WTC11 (cell line): ENCODE measurements at regions not wholly inside any gene's neighbourhood (a gene's known extent, or its start where the extent isn't known, plus 50 kb on each side); places are given as distances from the start of the nearest gene placed in this dataset.

ENCODE experiments used
- ATAC-seq: fragments of 200-7000 bp; cut with Tn5 transposase; 2 replicates; pipeline ENCODE4 v1.10.0; 2021; ENCODE audit warnings: mild to moderate bottlenecking, moderate library complexity
- CTCF ChIA-PET: fragments of 300-600 bp; sonication (Branson Sonifier 250); formaldehyde crosslinking; loops from one replicate; lab custom pipeline; 2021; ENCODE audit warnings: antibody characterized with exemption; lab: Charles Lee
- POLR2A ChIA-PET: fragments of 350-600 bp; sonication (Branson Sonifier 250); formaldehyde crosslinking; loops from one replicate; lab custom pipeline; 2021; ENCODE audit warnings: antibody characterized with exemption; lab: Charles Lee
- DNase-seq: peaks from one replicate; pipeline ENCODE4 v3.0.0; 2021; ENCODE audit warnings: low spot score
- H3K27ac Mint-ChIP-seq: 2 replicates; pipeline ENCODE4 v1.8.0; 2021; ENCODE audit warnings: mixed read lengths
- H3K27me3 Mint-ChIP-seq: 2 replicates; pipeline ENCODE4 v1.8.0; 2021; ENCODE audit warnings: low read depth, mild to moderate bottlenecking, moderate library complexity, mixed read lengths
- H3K36me3 Mint-ChIP-seq: 2 replicates; pipeline ENCODE4 v1.8.0; 2021; ENCODE audit warnings: mixed read lengths
- H3K4me1 Mint-ChIP-seq: 2 replicates; pipeline ENCODE4 v1.8.0; 2022; ENCODE audit warnings: mixed read lengths
- H3K4me3 Mint-ChIP-seq: 2 replicates; pipeline ENCODE4 v1.8.0; 2021; ENCODE audit warnings: mild to moderate bottlenecking, moderate library complexity, mixed read lengths
- H3K9me3 Mint-ChIP-seq: 2 replicates; pipeline ENCODE4 v1.8.0; 2021; ENCODE audit warnings: mixed read lengths
- CREB1 ChIP-seq: sonication (generic); formaldehyde crosslinking; IDR thresholded peaks from 2 replicates; pipeline ENCODE4 v1.8.0; 2023; ENCODE audit warnings: mild to moderate bottlenecking, missing genetic modification reagents
- ESRRA ChIP-seq: sonication (generic); formaldehyde crosslinking; IDR thresholded peaks from 2 replicates; pipeline ENCODE4 v1.8.1; 2022; ENCODE audit warnings: mild to moderate bottlenecking, missing genetic modification reagents, borderline replicate concordance
- FOXK1 ChIP-seq: sonication (generic); formaldehyde crosslinking; IDR thresholded peaks from 2 replicates; pipeline ENCODE4 v1.8.0; 2022; ENCODE audit warnings: mild to moderate bottlenecking, moderate library complexity, missing genetic modification reagents
- FOXP4 ChIP-seq: sonication (generic); formaldehyde crosslinking; IDR thresholded peaks from 2 replicates; pipeline ENCODE4 v1.8.0; 2022; ENCODE audit warnings: mild to moderate bottlenecking, missing genetic modification reagents
- GABPB1 ChIP-seq: sonication (generic); formaldehyde crosslinking; IDR thresholded peaks from 2 replicates; pipeline ENCODE4 v1.8.1; 2023; ENCODE audit warnings: mild to moderate bottlenecking, missing genetic modification reagents
- JUN ChIP-seq: sonication (generic); formaldehyde crosslinking; IDR thresholded peaks from 2 replicates; pipeline ENCODE4 v1.8.0; 2023; ENCODE audit warnings: mild to moderate bottlenecking, missing genetic modification reagents
- KAT7 ChIP-seq: sonication (generic); formaldehyde crosslinking; IDR thresholded peaks from 2 replicates; pipeline ENCODE4 v1.8.1; 2023; ENCODE audit warnings: missing genetic modification reagents, mild to moderate bottlenecking, borderline replicate concordance
- MAX ChIP-seq: sonication (generic); formaldehyde crosslinking; IDR thresholded peaks from 2 replicates; pipeline ENCODE4 v1.8.0; 2022; ENCODE audit warnings: mild to moderate bottlenecking, missing genetic modification reagents
- MLX ChIP-seq: sonication (generic); formaldehyde crosslinking; IDR thresholded peaks from 2 replicates; pipeline ENCODE4 v1.8.1; 2023; ENCODE audit warnings: mild to moderate bottlenecking, missing genetic modification reagents, moderate library complexity
- MXD4 ChIP-seq: fragments of 250-450 bp; sonication (Bioruptor Pico); IDR thresholded peaks from 2 replicates; pipeline ENCODE4 v1.8.0; 2021; ENCODE audit warnings: mild to moderate bottlenecking, moderate library complexity, borderline replicate concordance
- NFYB ChIP-seq: sonication (generic); formaldehyde crosslinking; conservative IDR thresholded peaks from 2 replicates; pipeline ENCODE4 v1.8.0; 2022; ENCODE audit warnings: low read depth, missing genetic modification reagents
- NR2C2 ChIP-seq: sonication (generic); formaldehyde crosslinking; IDR thresholded peaks from 2 replicates; pipeline ENCODE4 v1.8.0; 2022; ENCODE audit warnings: mild to moderate bottlenecking, missing genetic modification reagents
- OVOL2 ChIP-seq: fragments of 250-450 bp; sonication (Bioruptor Pico); IDR thresholded peaks from 2 replicates; pipeline ENCODE4 v1.9.0; 2021; ENCODE audit warnings: mild to moderate bottlenecking, borderline replicate concordance
- RELA ChIP-seq: sonication (generic); formaldehyde crosslinking; IDR thresholded peaks from 2 replicates; pipeline ENCODE4 v1.8.1; 2022; ENCODE audit warnings: missing genetic modification reagents, mild to moderate bottlenecking, borderline replicate concordance
- SMAD4 ChIP-seq: sonication (generic); formaldehyde crosslinking; IDR thresholded peaks from 2 replicates; pipeline ENCODE4 v1.8.0; 2022; ENCODE audit warnings: mild to moderate bottlenecking, missing genetic modification reagents
- SOX15 ChIP-seq: fragments of 250-450 bp; sonication (Bioruptor Pico); IDR thresholded peaks from 2 replicates; pipeline ENCODE4 v1.9.0; 2021; ENCODE audit warnings: mild to moderate bottlenecking
- TCF7 ChIP-seq: sonication (generic); formaldehyde crosslinking; IDR thresholded peaks from 2 replicates; pipeline ENCODE4 v1.8.0; 2022; ENCODE audit warnings: mild to moderate bottlenecking, low read depth, missing genetic modification reagents, moderate library complexity
- ZNF317 ChIP-seq: sonication (generic); formaldehyde crosslinking; IDR thresholded peaks from 2 replicates; pipeline ENCODE4 v1.8.1; 2023; ENCODE audit warnings: low read depth, mild to moderate bottlenecking, moderate library complexity, missing genetic modification reagents, borderline replicate concordance
- ZNF396 ChIP-seq: fragments of 250-450 bp; sonication (Bioruptor Pico); IDR thresholded peaks from 2 replicates; pipeline ENCODE4 v1.8.0; 2021; ENCODE audit warnings: mild to moderate bottlenecking, moderate library complexity, borderline replicate concordance
- ZSCAN18 ChIP-seq: fragments of 250-450 bp; sonication (Bioruptor Pico); IDR thresholded peaks from 2 replicates; pipeline ENCODE4 v2.1.2; 2022; ENCODE audit warnings: mild to moderate bottlenecking, moderate library complexity
- TF ChIP-seq, protein P1 (sequence below): fragments of 250-450 bp; sonication (Bioruptor Pico); conservative IDR thresholded peaks from 2 replicates; pipeline ENCODE4 v1.9.0; 2021; ENCODE audit warnings: mild to moderate bottlenecking
- TF ChIP-seq, protein P2 (sequence below): sonication (generic); formaldehyde crosslinking; IDR thresholded peaks from 2 replicates; pipeline ENCODE4 v1.8.0; 2023; ENCODE audit warnings: mild to moderate bottlenecking, missing genetic modification reagents
- TF ChIP-seq, protein P3 (sequence below): sonication (generic); formaldehyde crosslinking; conservative IDR thresholded peaks from 2 replicates; pipeline ENCODE4 v1.8.1; 2023; ENCODE audit warnings: mild to moderate bottlenecking, low read depth, missing genetic modification reagents, moderate library complexity

GRCh38 chr2:58633613-58634365, 392.7 kb upstream of the FANCL start:
- no peak overlapping the region for H3K4me3 Mint-ChIP-seq
- H3K9me3 Mint-ChIP-seq, result no peaks in the 10 kb centered on the region
- DNase-seq, result no peak
- ChIA-PET CTCF (interaction anchor here (0.7 to 1.9 kb wide), 2 partner anchors 39 kb away, joined by 4 read pairs; no protein-coding TSS in a partner anchor), POLR2A (no interaction called here)
- peak overlapping the region; percentile 62 for H3K27ac Mint-ChIP-seq
- no peak for ATAC-seq
- H3K27me3 Mint-ChIP-seq, result no peaks in the 10 kb centered on the region
- TF ChIP-seq OVOL2 (CRISPR knock-in tag) (no peak), KAT7 (CRISPR knock-in tag) (no peak), FOXP4 (CRISPR knock-in tag) (no peak), GABPB1 (no peak), FOXK1 (CRISPR knock-in tag) (no peak), NR2C2 (CRISPR knock-in tag) (no peak), MAX (CRISPR knock-in tag) (no peak), MXD4 (CRISPR knock-in tag) (no peak)
- H3K36me3 Mint-ChIP-seq, result no peaks in the 10 kb centered on the region
- H3K4me1 Mint-ChIP-seq, result peaks cover 40% of the 10 kb centered on the region

GRCh38 chr2:58631986-58632385, 390.9 kb upstream of the FANCL start:
- H3K36me3 Mint-ChIP-seq, result no peaks in the 10 kb centered on the region
- H3K9me3 Mint-ChIP-seq, result no peaks in the 10 kb centered on the region
- H3K4me3 Mint-ChIP-seq, result no peak overlapping the region
- POLR2A ChIA-PET, result interaction anchor here (0.6 to 0.7 kb wide), 2 partner anchors 427 to 857 kb away, joined by 3 to 4 read pairs; no protein-coding TSS in a partner anchor
- H3K27me3 Mint-ChIP-seq, result no peaks in the 10 kb centered on the region
- ATAC-seq, result no peak
- no peak for DNase-seq
- H3K27ac Mint-ChIP-seq, result no peak overlapping the region
- CTCF ChIA-PET, result interaction anchor here (1.9 kb wide), 1 partner anchor 37 kb away, joined by 4 read pairs; no protein-coding TSS in a partner anchor
- TF ChIP-seq SMAD4 (no peak), TCF7 (CRISPR knock-in tag) (no peak), CREB1 (no peak), ZNF317 (CRISPR knock-in tag) (no peak), JUN (CRISPR knock-in tag) (no peak), MLX (no peak), NR2C2 (CRISPR knock-in tag) (no peak), SOX15 (CRISPR knock-in tag) (no peak), RELA (CRISPR knock-in tag) (no peak), ZSCAN18 (CRISPR knock-in tag) (no peak), NFYB (CRISPR knock-in tag) (no peak), ZNF396 (CRISPR knock-in tag) (no peak), ESRRA (CRISPR knock-in tag) (no peak)
- TF ChIP-seq, protein P1, sequence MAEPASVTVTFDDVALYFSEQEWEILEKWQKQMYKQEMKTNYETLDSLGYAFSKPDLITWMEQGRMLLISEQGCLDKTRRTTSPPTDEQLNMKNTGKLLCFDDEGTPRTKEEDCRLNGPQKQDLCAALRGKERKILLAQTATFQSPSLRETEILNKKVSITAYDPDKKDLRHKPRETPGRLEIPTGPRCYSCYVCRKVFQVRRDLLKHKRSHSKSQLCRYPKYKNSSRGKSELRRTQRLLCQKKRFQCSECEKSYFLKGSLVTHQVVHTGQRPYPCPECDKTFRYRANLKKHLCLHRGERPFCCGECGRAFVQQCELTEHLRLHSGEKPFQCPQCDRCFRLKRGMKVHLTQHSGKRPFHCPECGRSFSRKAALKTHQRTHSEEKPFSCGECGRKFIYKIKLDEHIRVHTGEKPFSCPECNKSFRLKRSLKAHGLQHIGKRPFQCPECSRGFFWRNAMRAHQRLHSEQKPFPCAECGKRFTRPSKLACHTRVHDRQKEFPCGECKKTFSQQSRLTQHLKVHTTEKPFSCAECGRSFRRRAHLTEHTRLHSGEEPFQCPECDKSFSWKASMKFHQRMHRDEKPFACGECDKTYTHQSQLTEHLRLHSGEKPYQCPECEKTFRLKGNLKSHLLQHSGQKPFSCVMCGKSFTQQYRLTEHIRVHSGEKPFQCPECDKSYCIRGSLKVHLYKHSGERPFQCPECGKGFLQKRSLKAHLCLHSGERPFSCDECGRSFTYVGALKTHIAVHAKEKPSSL (CRISPR knock-in tag), result no peak
- TF ChIP-seq, protein P2, sequence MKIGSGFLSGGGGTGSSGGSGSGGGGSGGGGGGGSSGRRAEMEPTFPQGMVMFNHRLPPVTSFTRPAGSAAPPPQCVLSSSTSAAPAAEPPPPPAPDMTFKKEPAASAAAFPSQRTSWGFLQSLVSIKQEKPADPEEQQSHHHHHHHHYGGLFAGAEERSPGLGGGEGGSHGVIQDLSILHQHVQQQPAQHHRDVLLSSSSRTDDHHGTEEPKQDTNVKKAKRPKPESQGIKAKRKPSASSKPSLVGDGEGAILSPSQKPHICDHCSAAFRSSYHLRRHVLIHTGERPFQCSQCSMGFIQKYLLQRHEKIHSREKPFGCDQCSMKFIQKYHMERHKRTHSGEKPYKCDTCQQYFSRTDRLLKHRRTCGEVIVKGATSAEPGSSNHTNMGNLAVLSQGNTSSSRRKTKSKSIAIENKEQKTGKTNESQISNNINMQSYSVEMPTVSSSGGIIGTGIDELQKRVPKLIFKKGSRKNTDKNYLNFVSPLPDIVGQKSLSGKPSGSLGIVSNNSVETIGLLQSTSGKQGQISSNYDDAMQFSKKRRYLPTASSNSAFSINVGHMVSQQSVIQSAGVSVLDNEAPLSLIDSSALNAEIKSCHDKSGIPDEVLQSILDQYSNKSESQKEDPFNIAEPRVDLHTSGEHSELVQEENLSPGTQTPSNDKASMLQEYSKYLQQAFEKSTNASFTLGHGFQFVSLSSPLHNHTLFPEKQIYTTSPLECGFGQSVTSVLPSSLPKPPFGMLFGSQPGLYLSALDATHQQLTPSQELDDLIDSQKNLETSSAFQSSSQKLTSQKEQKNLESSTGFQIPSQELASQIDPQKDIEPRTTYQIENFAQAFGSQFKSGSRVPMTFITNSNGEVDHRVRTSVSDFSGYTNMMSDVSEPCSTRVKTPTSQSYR (CRISPR knock-in tag), result no peak
- TF ChIP-seq, protein P3, sequence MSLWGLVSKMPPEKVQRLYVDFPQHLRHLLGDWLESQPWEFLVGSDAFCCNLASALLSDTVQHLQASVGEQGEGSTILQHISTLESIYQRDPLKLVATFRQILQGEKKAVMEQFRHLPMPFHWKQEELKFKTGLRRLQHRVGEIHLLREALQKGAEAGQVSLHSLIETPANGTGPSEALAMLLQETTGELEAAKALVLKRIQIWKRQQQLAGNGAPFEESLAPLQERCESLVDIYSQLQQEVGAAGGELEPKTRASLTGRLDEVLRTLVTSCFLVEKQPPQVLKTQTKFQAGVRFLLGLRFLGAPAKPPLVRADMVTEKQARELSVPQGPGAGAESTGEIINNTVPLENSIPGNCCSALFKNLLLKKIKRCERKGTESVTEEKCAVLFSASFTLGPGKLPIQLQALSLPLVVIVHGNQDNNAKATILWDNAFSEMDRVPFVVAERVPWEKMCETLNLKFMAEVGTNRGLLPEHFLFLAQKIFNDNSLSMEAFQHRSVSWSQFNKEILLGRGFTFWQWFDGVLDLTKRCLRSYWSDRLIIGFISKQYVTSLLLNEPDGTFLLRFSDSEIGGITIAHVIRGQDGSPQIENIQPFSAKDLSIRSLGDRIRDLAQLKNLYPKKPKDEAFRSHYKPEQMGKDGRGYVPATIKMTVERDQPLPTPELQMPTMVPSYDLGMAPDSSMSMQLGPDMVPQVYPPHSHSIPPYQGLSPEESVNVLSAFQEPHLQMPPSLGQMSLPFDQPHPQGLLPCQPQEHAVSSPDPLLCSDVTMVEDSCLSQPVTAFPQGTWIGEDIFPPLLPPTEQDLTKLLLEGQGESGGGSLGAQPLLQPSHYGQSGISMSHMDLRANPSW, result no peak
- H3K4me1 Mint-ChIP-seq, result peaks cover 33% of the 10 kb centered on the region
